Vagina (tissue), 2 donors: ENCODE measurements at regions not wholly inside any gene's neighbourhood (a gene's known extent, or its start where the extent isn't known, plus 50 kb on each side); places are given as distances from the start of the nearest gene placed in this dataset.

Experiments
- DNase-seq, 2 donors: peaks; one replicate each; pipeline ENCODE4 v3.0.0-alpha.2; 2017; ENCODE audit errors: extremely low spot score in 2 of 2
- H3K27ac ChIP-seq: fragments of 200-600 bp; sonication (generic); one replicate; pipeline ENCODE4 v1.5.1; 2019
- H3K27me3 ChIP-seq: fragments of 200-600 bp; sonication (generic); one replicate; pipeline ENCODE4 v1.5.1; 2019
- H3K36me3 ChIP-seq, 2 donors: fragments of 200-600 bp; sonication (generic); one replicate each; pipeline ENCODE4 v1.5.1; 2017 to 2019
- H3K4me1 ChIP-seq: fragments of 200-600 bp; sonication (generic); one replicate; pipeline ENCODE4 v1.5.1; 2019
- H3K4me3 ChIP-seq, 2 donors: fragments of 200-600 bp; sonication (generic); 1 replicate in 1 of 2; 2 replicates in 1 of 2; pipeline ENCODE4 v1.5.1; 2016 to 2019
- H3K9me3 ChIP-seq: fragments of 200-600 bp; sonication (generic); one replicate; pipeline ENCODE4 v1.5.1; 2019
- CTCF ChIP-seq, 3 experiments: fragments of 450-650 bp in 2 of 3; fragments of 200-600 bp in 1 of 3; sonication (generic) in 1 of 3; IDR thresholded peaks; one replicate each; pipeline ENCODE4 v1.5.1; 2017 to 2019; ENCODE audit warnings: antibody characterized with exemption in 3 of 3, mild to moderate bottlenecking in 2 of 3, moderate library complexity in 2 of 3
- POLR2A ChIP-seq, 2 donors: fragments of 450-650 bp; IDR thresholded peaks; one replicate each; pipeline ENCODE4 v1.6.1; 2017; ENCODE audit warnings: antibody characterized with exemption in 2 of 2, mild to moderate bottlenecking in 2 of 2, moderate library complexity in 2 of 2
- POLR2AphosphoS5 ChIP-seq, 2 donors: sonication (generic); formaldehyde crosslinking; IDR thresholded peaks; one replicate each; pipeline ENCODE4 v1.9.0; 2017; ENCODE audit warnings: antibody characterized with exemption in 2 of 2, mild to moderate bottlenecking in 2 of 2, low read depth in 1 of 2; ENCODE audit not compliant: insufficient read depth in 1 of 2
- intact Hi-C: fragments of 100-400 bp; cut with DNase I; formaldehyde crosslinking; loops from one replicate; pipeline ENCODE4 v1.15.1; 2023

GRCh38 chrX:138128027-138128671 is 562.2 kb downstream of the ZIC3 start:
- Histone ChIP-seq H3K27ac (no peak overlapping the region), H3K4me1 (no peaks in the 10 kb centered on the region), H3K4me3 (no peak overlapping the region), H3K36me3 (no peaks in the 10 kb centered on the region), H3K27me3 (no peaks in the 10 kb centered on the region), H3K9me3 (no peaks in the 10 kb centered on the region)
- TF ChIP-seq CTCF (IDR thresholded peaks at IDR 0.05) (peak in 2 of 3 experiments; percentile 23 to 36), POLR2AphosphoS5 (IDR thresholded peaks at IDR 0.05; ENCODE audit: insufficient read depth in 1 of 2, low read depth in 1 of 2) (no peak)
- intact Hi-C loops: no loop called here
- no peak for DNase-seq

GRCh38 chrX:138150709-138151108 is 560.8 kb downstream of the FGF13 start:
- Histone ChIP-seq H3K36me3 (no peaks in the 10 kb centered on the region), H3K27me3 (no peaks in the 10 kb centered on the region), H3K4me1 (no peaks in the 10 kb centered on the region), H3K4me3 (no peak overlapping the region), H3K9me3 (no peaks in the 10 kb centered on the region), H3K27ac (no peak overlapping the region)
- no peak for DNase-seq
- intact Hi-C loops: no loop called here
- no peak for TF ChIP-seq CTCF (IDR thresholded peaks at IDR 0.05)

GRCh38 chrX:138157850-138158249 is 553.7 kb downstream of the FGF13 start:
- no peak for TF ChIP-seq POLR2AphosphoS5 (IDR thresholded peaks at IDR 0.05; ENCODE audit: insufficient read depth in 1 of 2, low read depth in 1 of 2)
- H3K36me3 ChIP-seq: no peaks in the 10 kb centered on the region
- no peak for DNase-seq
- no peak overlapping the region for H3K4me3 ChIP-seq
- H3K4me1 ChIP-seq: no peaks in the 10 kb centered on the region
- intact Hi-C loops: no loop called here
- H3K27me3 ChIP-seq: no peaks in the 10 kb centered on the region
- no peaks in the 10 kb centered on the region for H3K9me3 ChIP-seq
- no peak overlapping the region for H3K27ac ChIP-seq

GRCh38 chrX:138191998-138192397 is 519.5 kb downstream of the FGF13 start:
- no peak for DNase-seq
- intact Hi-C loops: no loop called here
- H3K27me3 ChIP-seq: no peaks in the 10 kb centered on the region
- H3K9me3 ChIP-seq: no peaks in the 10 kb centered on the region
- H3K4me3 ChIP-seq: no peak overlapping the region
- no peak overlapping the region for H3K27ac ChIP-seq
- TF ChIP-seq CTCF (IDR thresholded peaks at IDR 0.05): no peak
- TF ChIP-seq POLR2A (IDR thresholded peaks at IDR 0.05): no peak
- no peak for TF ChIP-seq POLR2AphosphoS5 (IDR thresholded peaks at IDR 0.05; ENCODE audit: insufficient read depth in 1 of 2, low read depth in 1 of 2)
- no peaks in the 10 kb centered on the region for H3K4me1 ChIP-seq
- H3K36me3 ChIP-seq: no peaks in the 10 kb centered on the region

GRCh38 chrX:138229718-138230117 is 481.8 kb downstream of the FGF13 start:
- intact Hi-C loops: no loop called here
- no peaks in the 10 kb centered on the region for H3K36me3 ChIP-seq
- no peaks in the 10 kb centered on the region for H3K4me1 ChIP-seq
- no peak overlapping the region for H3K4me3 ChIP-seq
- H3K27me3 ChIP-seq: no peaks in the 10 kb centered on the region
- no peak for DNase-seq
- no peaks in the 10 kb centered on the region for H3K9me3 ChIP-seq
- no peak overlapping the region for H3K27ac ChIP-seq
- TF ChIP-seq POLR2AphosphoS5 (IDR thresholded peaks at IDR 0.05; ENCODE audit: insufficient read depth in 1 of 2, low read depth in 1 of 2) (no peak), POLR2A (IDR thresholded peaks at IDR 0.05) (no peak), CTCF (IDR thresholded peaks at IDR 0.05) (no peak)
